ENCODE measurements at regions not wholly inside any gene's neighbourhood (a gene's known extent, or its start where the extent isn't known, plus 50 kb on each side); places are given as distances from the start of the nearest gene placed in this dataset.

- H3K9me3 ChIP-seq: no peaks in the 10 kb centered on the region
- ATAC-seq (no peak), DNase-seq (no peak)
- no peak overlapping the region for H3K4me3 ChIP-seq
- H3K36me3 ChIP-seq (ENCODE audit: low read depth): no peaks in the 10 kb centered on the region
- H3K4me1 ChIP-seq (ENCODE audit: low read depth): no peaks in the 10 kb centered on the region
- no peak for TF ChIP-seq CTCF (IDR thresholded peaks at IDR 0.05)
- intact Hi-C loops (cut with DNase I, micrococcal nuclease): no loop called here
Observed at GRCh38 chr10:10078446-10078845, 939.2 kb upstream of the CELF2 start.

- TF ChIP-seq CTCF (IDR thresholded peaks at IDR 0.05): no peak
- no peak for DNase-seq
- no peak for ATAC-seq
- intact Hi-C loops (cut with DNase I, micrococcal nuclease): no loop called here
- no peaks in the 10 kb centered on the region for H3K9me3 ChIP-seq
- H3K4me3 ChIP-seq: no peak overlapping the region
- H3K36me3 ChIP-seq (ENCODE audit: low read depth): no peaks in the 10 kb centered on the region
- no peaks in the 10 kb centered on the region for H3K4me1 ChIP-seq (ENCODE audit: low read depth)
Observed at GRCh38 chr10:10092581-10092980, 925.1 kb upstream of the CELF2 start.

DNA sequence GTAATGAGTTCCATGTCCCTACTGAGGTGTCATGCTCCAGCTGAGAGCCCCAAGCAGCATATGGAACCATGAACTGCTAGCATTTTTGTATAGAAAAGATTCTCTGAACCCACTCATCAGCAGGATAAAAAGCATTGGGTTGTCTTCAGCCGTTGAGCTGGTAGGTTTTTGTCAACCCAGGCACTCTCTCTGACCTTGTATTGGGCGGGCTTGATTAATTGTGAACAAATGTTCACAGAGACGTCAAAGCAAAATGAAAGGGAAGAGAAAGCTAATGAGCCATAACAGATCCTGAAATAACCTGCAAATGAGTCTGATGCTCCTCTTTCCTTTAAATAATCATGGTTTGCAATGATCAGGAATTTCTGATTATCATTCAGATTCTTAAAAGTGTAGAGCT, 924.7 kb upstream of the CELF2 start:
- Histone ChIP-seq H3K4me3 (no peak overlapping the region), H3K4me1 (ENCODE audit: low read depth) (no peaks in the 10 kb centered on the region), H3K36me3 (ENCODE audit: low read depth) (no peaks in the 10 kb centered on the region), H3K9me3 (no peaks in the 10 kb centered on the region)
- intact Hi-C loops (cut with DNase I, micrococcal nuclease): no loop called here
- ATAC-seq: no peak
- TF ChIP-seq CTCF (IDR thresholded peaks at IDR 0.05): no peak
- DNase-seq: no peak

- no peak for TF ChIP-seq CTCF (IDR thresholded peaks at IDR 0.05)
- Histone ChIP-seq H3K36me3 (ENCODE audit: low read depth) (no peaks in the 10 kb centered on the region), H3K4me3 (no peak overlapping the region), H3K9me3 (no peaks in the 10 kb centered on the region), H3K4me1 (ENCODE audit: low read depth) (no peaks in the 10 kb centered on the region)
- intact Hi-C loops (cut with DNase I, micrococcal nuclease): no loop called here
- DNase-seq: no peak
- ATAC-seq: no peak
Observed at GRCh38 chr10:10094691-10095090, 923.0 kb upstream of the CELF2 start.

- Histone ChIP-seq H3K4me3 (no peak overlapping the region), H3K36me3 (ENCODE audit: low read depth) (no peaks in the 10 kb centered on the region), H3K4me1 (ENCODE audit: low read depth) (no peaks in the 10 kb centered on the region), H3K9me3 (no peaks in the 10 kb centered on the region)
- no peak for TF ChIP-seq CTCF (IDR thresholded peaks at IDR 0.05)
- no peak for ATAC-seq
- no peak for DNase-seq
- intact Hi-C loops (cut with DNase I, micrococcal nuclease): no loop called here
Observed at GRCh38 chr10:10096296-10096695, 921.4 kb upstream of the CELF2 start.

DNA sequence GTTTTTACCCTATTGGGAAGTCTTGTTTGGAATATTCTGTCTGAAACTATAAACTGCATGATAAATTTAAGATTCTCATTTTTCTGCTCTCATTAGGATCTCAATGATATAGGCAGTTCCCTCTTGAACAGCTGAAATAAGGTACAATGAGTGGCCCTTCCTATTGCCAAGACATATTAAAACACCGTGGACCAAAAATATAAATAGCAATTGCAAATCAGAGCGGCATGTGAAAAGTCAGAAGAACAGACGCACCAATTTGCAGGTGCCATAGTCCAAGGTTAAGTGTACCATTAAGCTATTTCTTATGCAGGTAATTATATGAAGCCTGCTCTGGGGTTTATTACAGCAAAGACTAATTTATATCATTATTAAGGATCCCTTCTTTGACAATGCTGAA, 920.8 kb upstream of the CELF2 start:
- no peak for TF ChIP-seq CTCF (IDR thresholded peaks at IDR 0.05)
- Histone ChIP-seq H3K36me3 (ENCODE audit: low read depth) (no peaks in the 10 kb centered on the region), H3K9me3 (no peaks in the 10 kb centered on the region), H3K4me3 (no peak overlapping the region), H3K4me1 (ENCODE audit: low read depth) (no peaks in the 10 kb centered on the region)
- intact Hi-C loops (cut with DNase I, micrococcal nuclease): no loop called here
- DNase-seq (no peak), ATAC-seq (no peak)

Measured in mucosa of descending colon (tissue), 3 donors.